G401.6 (cell line): ENCODE measurements at regions not wholly inside any gene's neighbourhood (a gene's known extent, or its start where the extent isn't known, plus 50 kb on each side); places are given as distances from the start of the nearest gene placed in this dataset.
"Not testable (repeated sequence)": the region's sequence is repeated elsewhere in the genome, so short reads cannot be mapped to it uniquely, and the experiment has no call there.

Source experiments
- FAIRE-seq: peaks from 2 replicates; lab custom pipeline; 2012; peaks lifted over from hg19 to GRCh38; lab: Jason Lieb, UNC

DNA sequence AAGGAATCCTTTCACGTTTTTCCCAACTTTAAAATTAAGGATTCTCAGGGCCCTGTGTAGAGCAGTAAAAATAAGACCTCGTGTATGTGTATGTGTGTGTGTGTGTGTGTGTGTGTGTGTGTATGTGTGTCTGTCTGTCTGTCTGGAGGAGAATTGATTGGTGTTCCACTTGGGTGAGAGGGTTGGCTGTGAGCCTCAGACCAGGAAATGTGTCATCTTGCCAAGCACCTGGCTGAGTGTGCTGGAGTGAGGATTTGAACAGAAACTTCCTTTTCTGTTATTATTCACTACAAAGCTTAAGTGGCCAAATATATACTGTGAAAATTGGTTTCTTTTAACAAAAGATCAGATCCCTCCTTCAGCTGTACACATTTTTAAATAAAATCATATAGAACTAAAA lies 103.6 kb upstream of the NUDT6 start:
- not testable (repeated sequence) for FAIRE-seq

DNA sequence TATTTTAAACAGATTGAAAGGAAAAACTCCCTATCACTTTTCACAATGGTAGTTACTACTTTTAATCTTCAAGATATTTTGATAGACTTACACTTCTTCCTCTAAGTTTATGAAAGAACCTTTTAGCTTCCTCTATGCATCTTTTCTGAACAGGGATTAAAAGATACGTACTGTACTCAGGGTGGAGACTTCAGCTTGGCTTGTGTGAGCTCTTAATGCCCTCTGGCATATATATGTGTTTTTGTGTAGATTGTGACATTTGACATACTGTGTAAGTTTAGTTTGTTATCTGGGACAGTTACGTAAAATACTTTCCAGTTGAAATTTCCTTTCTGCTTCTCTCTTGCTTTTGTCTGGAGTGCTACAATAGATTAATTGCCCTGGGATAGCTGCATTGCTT lies 109.3 kb upstream of the NUDT6 start:
- FAIRE-seq = no peak

DNA sequence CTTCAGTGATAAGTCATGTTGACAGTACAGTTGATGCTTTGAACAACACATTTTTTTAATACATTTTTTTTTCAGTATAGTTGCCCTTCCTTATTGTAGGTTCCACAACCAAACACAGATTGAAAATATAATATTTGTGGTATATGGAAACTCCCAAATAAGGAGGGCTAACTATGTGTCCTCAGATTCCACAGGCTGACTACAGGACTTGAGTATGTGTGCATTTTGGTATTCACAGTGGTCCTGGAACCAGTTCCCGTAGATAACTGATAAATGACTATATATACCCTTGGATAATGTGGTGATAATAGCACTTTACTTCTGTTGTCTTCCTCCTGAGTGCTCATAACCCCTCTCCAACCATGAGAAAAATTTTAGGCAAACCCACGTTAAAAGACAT lies 111.6 kb upstream of the NUDT6 start:
- FAIRE-seq = no peak

DNA sequence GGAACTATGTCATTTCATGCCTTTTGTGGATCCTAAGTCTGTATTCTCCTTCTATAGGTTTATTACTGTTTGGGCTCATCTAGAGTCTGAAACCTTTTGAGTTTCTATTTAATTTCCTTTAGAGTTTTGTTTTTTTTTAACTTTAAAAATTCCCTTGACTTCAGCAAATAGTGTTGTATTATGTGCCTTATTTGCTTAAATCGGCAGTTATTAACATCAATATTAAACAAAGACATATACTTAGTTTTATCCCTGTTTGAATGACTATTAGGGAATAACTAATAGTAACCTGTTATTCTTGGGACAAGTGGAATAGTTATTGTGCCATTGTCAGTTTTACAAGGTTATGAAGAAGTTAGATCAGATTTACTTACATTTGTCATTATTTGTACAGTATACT lies 112.8 kb upstream of the NUDT6 start:
- FAIRE-seq = peak; percentile 49

DNA sequence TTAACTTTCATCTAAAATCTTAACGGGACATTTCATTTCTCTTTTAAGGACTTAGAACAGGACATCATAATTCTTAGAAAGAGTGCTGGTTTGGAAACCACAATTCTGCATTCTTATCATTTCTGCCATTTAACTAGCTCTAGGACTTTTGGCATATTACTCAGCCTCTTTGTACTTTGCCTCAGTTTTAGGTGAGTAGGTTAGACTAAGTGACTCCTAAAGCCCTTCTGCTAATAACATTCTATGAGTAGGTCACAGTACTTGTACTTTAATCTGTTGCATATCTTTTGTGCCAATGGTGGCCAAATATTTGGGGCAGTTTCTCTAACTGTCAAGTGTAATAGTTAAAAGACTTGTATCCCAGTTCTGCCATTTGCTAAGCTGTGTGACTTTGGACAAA lies 115.4 kb upstream of the NUDT6 start:
- no peak for FAIRE-seq

DNA sequence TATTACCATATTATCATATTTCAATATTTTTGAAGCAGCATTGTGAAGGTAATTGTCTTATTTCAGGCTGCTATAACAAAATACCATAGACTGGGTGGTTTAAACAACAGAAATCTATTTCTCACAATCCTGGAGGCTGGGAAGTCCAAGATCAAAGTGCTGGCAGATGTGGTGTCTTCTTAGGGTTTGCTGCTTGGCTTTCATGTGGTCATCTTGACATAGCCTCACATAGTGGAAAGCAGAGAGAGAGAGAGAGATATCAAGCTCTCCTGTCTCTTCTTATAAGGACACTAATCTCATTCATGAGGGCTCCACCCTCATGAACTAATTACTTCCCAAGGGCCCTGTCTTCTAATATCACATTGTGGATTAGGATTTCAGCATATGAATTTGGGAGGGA lies 119.7 kb upstream of the NUDT6 start:
- no peak for FAIRE-seq

DNA sequence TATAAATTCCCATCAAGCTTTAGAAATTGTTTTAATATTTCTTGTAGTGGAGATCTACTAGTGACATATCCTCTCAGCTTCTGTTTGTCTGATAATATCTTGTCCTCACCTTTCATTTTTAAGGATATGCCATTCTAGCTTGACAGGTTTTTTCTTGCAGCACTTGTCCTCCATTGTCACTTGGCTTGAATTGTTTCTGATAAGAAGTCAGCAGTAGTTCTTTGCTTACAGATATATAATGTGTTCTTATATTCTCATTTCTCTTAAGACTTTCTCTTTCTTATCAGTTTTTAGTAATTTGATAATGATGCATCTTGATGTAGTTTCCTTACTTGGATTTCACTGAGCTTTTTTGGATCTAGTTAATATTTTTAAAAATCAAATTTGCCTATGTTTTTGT lies 120.6 kb upstream of the NUDT6 start:
- no peak for FAIRE-seq

DNA sequence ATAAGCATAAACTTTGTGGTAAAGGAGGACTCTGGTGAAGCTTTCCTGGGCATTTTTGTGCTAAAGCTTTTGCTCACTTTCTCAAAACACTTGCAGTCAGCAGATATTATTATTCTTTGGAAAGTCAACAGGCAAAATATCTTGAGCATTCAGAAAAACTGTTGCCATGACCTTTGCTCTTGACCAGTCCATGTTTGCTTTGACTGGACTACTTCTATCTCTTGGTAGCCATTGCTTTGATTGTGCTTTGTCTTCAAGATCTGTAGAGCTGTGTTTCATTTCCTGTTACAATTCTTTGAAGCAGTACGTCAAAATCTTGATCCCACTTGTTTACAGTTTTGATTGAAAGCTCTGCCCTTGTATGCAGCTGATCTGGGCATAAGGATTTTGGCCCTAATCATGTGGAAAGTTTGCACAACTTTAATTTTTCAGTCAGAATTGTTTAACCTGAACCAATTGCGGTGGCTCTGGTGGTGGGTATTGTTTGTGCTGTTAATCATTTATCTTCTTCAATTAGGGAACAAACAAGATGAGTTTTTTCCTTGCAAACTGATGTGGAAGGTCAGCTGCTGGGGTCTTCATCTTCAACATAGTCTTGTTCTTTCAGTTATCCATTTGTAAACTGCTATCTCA lies 121.5 kb upstream of the NUDT6 start:
- no peak for FAIRE-seq

DNA sequence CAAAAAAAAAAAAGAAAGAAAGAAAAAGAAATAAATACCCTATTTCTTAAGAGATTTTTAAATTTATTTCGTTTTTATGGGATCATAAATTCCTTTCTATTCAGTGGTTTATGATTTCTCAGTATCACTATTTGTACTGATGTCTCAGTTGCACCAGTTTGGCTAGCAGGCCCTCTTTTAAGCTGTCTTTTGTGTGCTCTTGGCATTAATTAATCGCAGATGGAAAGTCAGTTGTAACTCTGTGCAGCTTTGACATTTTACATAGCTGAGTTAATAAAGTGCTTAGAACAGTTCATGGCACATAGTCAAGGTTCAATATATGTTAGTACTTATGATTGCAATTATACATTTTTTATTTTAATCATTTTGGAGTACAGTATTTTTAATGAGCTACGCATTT lies 123.7 kb upstream of the NUDT6 start:
- FAIRE-seq = no peak

DNA sequence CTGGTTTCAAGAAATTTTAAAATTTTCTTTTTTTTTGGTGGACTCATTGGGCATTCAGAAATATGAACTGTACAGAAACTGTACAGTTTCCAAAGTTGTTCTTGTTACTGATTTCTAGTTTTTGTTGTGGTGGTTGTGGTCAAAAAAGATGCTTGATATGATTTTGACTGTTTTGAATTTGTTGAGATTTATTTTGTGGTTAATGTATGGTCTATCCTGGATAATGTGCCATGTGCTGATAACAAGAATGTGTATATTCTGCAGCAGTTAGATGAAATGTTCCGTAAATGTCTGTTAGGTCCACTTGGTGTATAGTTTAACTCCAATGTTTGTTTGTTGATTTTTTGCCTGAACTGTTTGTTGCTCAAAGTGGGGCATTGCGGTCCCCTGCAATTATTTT lies 127.6 kb upstream of the NUDT6 start:
- no peak for FAIRE-seq

DNA sequence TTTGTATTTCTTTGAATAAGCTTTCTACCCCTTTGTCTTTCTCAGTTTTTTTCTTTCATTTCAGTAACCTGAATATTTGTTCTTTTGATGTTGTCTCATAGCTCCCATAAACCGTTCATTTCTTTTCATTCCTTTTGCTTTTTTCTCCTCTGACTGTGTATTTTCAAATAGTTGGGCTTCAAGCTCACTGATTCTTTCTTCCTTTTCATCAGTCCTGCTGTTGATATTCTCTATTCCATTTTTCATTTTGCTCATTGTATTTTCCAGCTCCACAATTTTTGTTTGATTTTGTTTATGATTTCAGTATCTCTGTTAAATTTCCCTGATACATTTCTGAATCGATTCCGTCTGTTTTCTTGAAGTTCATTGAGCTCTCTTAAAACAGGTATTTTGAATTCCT lies 129.6 kb upstream of the NUDT6 start:
- no peak for FAIRE-seq

DNA sequence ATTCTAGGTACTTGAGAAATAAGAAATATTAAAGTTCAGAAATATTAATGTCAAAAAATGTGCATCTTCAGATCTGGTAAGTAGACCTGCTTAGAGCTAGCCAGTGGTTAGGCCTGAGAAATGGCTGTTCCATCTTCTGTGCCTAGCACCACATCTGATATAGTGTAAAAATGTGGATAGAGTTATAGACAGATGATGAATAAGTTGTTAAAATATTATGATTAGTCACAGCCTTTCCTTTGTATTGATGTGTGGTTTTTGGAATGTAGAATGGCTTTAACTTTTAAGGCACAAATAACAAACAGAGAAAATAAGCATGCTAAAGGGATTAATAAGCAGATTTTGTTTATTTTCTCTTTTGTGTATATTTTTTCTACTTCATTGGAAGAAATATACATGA lies 133.5 kb upstream of the NUDT6 start:
- no peak for FAIRE-seq

DNA sequence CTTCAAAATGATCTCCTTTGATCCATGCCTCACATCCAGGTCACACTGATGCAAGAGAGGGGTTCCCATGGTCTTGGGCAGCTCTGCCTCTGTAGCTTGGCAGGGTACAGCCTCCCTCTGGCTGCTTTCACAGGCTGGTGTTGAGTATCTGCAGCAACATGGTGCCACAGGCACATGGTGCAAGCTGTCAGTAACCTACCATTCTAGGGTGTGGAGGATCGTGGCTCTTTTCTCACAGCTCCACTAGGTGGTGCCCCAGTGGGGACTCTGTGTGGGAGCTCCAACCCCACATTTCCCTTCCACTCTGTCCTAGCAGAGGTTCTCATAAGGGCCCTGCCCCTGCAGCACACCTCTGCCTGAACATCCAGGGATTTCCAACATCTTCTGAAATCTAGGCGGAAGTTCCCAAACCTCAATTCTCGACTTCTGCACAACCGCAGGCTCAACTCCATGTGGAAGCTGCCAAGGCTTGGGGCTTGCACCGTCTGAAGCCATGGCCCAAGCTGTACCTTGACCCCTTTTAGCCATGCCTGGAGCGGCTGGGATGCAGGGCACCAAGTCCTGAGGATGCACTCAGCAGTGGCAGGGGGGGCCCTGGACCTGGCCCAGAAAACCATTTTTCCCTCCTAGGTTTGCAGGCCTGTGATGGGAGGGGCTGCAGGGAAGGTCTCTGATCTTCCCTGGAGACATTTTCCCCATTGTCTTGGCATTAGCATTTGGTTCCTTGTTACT lies 137.8 kb upstream of the NUDT6 start:
- no peak for FAIRE-seq

DNA sequence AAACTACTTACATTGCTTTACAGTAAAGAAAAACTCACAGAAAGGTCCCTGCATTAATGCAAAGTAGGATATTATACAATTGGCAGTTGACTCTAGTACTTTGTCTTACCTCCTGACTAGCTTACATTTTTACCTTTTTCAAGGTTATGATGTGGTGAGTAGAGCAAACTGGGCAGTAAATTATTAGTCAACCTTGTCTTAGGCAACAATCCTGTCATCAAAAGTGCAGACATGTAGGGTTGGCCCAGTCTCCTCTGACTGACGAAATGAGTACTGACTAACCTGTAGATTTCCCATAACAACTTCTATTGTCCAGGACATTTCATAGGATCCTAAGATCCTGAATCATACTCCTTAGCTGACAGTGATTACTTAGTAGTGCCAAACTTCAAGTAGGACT lies 142.0 kb upstream of the NUDT6 start:
- no peak for FAIRE-seq

DNA sequence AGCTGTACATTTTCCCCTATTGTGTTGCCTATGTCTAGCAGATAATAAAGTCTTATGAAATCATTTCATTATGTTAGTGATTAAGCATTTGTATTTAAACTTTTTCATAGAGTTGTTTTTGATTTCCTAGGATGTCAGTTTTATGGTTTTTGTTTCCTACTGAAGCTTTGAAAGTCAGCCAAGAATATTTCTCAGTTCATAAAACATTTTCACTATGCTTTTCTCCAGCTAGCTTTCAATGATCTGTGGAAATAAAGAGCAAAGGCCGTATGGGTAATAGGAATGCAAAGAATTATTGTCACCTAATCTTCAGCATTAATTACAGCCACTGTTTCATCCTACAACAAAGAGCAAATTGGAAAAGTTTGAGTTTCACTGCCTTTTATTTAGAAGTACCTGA lies 145.7 kb upstream of the NUDT6 start:
- FAIRE-seq = no peak

DNA sequence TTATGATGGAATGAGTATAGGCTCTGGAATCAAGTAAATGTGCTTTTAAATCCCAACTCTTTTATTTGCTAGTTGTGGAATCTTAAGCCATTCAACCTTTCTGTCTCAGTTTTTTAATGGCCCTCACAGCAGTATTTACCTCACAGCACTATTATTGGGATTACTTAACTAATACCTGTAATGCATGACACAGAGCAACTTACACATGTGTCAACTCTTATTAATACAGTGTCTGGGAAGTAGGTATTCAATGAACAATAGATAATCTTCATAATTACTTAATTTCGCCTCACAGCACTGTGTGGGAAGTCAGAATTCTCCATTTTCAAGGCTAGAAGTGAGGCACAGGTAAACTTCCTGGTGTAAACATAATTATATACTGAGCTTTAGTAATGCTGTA lies 149.7 kb upstream of the NUDT6 start:
- no peak for FAIRE-seq

DNA sequence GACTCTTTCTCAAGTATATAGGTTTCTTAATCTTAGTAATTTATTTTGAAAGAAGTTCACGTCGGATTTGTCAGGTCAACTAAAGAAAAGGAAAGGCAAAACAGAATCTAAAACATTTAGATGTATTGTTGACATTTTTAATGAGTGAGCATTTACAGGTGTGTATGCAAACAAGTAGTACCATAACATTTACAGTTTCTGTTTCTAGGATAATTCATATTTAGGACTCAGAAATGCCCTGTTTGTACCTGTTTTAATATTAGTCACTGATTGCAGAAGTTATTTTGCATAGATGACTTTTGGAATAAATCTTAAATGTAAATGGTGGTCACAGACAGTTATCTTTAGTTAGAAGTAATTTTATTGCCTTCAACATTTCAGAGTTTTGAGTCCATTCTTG lies 151.3 kb upstream of the NUDT6 start:
- FAIRE-seq = no peak

DNA sequence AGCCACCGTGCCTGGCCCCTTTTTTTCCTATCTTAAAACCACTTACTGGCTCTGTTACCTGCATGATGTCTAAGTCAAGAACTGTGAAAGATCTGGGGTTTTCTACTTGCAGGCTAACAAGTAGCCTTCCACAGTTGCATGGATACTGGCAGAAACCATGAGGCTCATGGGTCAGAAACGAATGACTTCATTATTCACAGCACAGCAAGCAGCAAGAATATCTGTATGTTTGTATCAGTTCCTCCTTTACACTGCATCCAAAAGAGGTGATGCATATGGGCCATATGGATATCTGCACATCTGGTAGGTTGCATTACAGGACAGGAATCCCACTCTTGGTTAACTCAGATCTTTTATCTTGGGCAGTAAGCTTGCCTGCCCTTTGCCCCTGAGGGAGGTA lies 154.9 kb upstream of the NUDT6 start:
- no peak for FAIRE-seq

DNA sequence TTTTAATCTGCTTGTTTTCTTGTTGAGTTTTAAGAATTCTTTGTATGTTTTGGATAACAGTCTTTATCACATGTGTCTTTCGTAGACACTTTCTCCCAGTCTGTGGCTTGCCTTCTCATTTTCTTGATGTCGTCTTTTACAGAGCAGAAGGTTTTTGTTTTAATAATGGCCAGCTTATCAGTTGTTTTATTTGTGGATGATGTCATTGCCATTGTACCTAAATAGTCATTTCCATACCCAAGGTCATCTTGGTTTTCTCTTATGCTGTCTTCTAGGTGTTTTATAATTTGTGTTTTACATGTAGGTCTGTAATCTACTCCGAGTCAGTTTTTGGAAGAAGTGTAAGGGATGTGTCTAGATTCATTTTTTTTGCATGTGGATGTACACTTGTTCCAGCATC lies 159.6 kb upstream of the NUDT6 start:
- FAIRE-seq = no peak

DNA sequence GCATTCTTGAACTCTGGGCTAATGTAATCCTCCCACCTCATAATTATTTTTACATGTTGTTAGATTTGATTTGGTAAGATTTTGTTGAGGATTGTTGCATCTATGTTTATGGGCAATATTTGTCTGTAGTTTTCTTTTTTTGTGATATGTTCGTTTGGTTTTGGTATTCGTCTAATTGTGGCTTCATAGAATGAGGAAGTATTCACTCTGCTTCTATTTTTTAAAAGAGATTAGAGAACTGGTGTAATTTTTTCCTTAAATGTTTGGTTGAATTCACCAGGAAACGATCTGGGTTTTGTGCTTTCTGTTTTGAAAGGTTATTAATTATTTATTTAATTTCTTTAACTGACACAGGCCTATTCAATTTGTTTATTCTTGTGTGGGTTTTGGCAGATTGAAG lies 161.2 kb upstream of the NUDT6 start:
- FAIRE-seq = no peak

DNA sequence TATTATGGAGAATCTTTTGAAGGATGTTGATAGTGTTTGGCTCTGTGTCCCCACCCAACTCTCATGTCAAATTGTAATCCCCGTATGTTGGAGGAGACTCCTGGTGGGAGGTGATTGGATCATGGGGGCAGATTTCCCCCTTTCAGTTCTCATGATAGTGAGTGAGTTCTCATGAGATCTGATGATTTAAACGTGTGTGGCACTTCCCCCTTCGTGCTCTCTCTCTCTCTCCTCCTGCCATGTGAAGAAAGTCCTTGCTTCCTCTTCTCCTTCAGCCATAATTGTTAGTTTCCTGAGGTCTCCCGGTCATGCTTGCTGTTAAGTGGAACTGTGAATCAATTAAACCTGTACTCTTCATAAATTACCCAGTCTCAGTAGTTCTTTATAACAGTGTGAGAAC lies 166.1 kb upstream of the NUDT6 start:
- FAIRE-seq = no peak

DNA sequence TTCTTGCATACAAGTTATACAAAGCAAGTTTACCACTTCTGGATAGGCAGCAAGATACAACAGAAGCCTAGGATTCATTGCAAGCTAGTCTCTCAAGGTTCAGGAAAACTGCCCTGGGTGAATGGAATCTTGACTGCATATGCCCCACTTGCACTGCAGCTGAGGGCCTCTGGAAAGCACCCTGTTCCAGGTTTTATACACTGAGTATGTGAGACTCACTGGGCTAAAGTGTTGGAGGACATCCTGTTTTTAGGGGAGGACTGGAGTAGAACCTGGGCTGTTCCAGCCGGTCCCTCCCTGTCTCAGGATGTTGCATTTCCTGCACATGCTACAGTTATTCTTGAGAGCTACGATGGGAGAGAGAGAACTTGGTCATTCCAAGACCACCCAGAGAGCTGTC lies 168.5 kb upstream of the NUDT6 start:
- FAIRE-seq = no peak

DNA sequence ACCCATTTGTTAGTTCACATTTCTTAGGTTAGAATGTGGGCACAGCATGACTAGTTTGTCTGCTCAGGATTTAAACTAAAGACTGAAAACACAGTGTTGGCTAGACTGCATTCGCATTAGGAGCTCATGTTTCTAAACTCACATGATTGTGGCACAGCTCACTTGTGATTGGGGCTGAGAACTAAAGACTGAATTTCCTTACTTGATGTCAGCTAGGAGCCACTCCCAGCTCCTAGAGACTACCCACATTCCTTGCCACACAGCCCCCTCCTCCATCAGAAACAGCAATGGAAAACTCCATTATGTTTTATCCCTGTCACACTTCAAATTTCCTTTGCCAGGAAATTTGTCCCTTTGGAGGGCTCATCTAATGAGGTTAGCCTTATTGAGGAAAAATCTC lies 170.2 kb upstream of the NUDT6 start:
- FAIRE-seq = no peak

DNA sequence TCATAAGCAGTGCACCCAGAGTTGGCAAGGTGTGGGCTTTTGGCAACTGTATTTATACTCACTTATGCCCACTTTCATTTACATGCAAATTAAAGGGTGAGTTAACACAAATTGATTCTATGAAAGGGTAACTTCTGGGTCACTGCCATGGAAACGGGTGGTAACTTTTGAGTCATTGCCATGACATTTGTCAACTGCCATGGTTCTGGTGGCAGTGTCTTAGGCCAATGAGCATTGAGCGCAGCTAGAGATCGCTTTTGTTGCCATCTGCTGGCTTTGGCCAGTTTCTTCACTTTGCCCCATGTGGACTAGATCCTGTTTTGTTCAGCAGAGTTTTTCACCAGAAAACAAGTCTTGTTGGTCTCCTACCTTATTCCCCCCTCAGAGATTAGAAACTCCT lies 170.8 kb upstream of the NUDT6 start:
- no peak for FAIRE-seq

DNA sequence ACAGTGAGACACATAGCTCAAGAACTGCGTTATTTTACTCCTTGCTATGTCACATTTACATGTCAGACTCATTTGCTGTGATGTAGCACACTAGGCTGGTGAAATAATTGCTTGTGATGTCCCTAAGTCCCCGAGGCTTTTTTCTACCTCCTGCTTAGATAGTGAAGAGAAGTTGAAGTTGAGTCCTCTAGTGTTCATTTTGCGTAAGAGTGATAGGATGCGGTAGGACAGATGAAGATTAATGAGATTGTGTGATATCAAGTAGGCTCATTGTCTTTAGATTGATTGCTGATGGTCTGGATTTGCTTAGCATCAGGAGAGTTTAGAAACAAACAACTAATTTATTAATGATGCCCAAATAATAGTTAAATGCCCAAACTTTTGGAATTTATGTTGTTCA lies 173.6 kb upstream of the NUDT6 start:
- FAIRE-seq = no peak
